ENCODE measurements at regions not wholly inside any gene's neighbourhood (a gene's known extent, or its start where the extent isn't known, plus 50 kb on each side); places are given as distances from the start of the nearest gene placed in this dataset.

DNA sequence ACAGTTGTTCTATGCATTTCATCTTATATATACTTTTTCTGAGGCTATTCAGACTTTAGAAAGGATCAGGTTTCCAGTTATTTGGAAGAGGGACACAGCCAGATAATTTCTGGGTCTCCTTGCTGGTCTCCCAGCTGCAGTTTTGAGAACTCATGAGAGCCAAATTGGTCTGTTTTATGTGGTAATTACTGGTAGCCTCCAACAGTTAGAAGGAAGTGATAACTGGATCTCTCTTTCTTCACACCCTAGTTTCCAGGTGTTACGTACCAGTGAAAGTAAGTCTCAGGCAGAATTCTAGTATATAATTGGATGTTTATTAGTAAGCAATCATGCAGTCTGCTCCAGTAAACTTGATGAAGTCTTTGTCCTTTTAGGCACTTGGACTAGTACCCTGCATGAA is 63.2 kb upstream of the RPS23 start:
- Histone ChIP-seq H3K27me3 (replicated peaks; ENCODE audit: insufficient read depth, low read length) (no peaks in the 10 kb centered on the region), H3K79me2 (ENCODE audit: low read length) (no peaks in the 10 kb centered on the region), H3K4me1 (ENCODE audit: low read length) (no peaks in the 10 kb centered on the region), H4K20me1 (ENCODE audit: insufficient read depth, low read length) (no peaks in the 10 kb centered on the region), H3K4me3 (ENCODE audit: low read length) (no peak overlapping the region), H3K9me3 (replicated peaks; ENCODE audit: insufficient read depth, low read length) (no peaks in the 10 kb centered on the region), H2AFZ (ENCODE audit: low read length) (no peak overlapping the region), H3K9ac (ENCODE audit: low read length) (no peak overlapping the region), H3K27ac (ENCODE audit: low read length) (no peak overlapping the region), H3K36me3 (replicated peaks; ENCODE audit: insufficient read depth, low read length) (no peaks in the 10 kb centered on the region), H3K4me2 (ENCODE audit: low read depth, low read length) (no peak overlapping the region), H3K9me2 (replicated peaks; ENCODE audit: insufficient read depth, low read length) (no peaks in the 10 kb centered on the region), H3F3A (ENCODE audit: insufficient read depth, low read length) (no peaks in the 10 kb centered on the region)
- no peak for DNase-seq
- TF ChIP-seq EZH2 (optimal IDR thresholded peaks at IDR 0.05; ENCODE audit: low read depth, low read length) (no peak), EZH2phosphoT487 (IDR thresholded peaks at IDR 0.05; ENCODE audit: low read length) (no peak)
- TF ChIP-seq, protein P1, sequence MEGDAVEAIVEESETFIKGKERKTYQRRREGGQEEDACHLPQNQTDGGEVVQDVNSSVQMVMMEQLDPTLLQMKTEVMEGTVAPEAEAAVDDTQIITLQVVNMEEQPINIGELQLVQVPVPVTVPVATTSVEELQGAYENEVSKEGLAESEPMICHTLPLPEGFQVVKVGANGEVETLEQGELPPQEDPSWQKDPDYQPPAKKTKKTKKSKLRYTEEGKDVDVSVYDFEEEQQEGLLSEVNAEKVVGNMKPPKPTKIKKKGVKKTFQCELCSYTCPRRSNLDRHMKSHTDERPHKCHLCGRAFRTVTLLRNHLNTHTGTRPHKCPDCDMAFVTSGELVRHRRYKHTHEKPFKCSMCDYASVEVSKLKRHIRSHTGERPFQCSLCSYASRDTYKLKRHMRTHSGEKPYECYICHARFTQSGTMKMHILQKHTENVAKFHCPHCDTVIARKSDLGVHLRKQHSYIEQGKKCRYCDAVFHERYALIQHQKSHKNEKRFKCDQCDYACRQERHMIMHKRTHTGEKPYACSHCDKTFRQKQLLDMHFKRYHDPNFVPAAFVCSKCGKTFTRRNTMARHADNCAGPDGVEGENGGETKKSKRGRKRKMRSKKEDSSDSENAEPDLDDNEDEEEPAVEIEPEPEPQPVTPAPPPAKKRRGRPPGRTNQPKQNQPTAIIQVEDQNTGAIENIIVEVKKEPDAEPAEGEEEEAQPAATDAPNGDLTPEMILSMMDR (IDR thresholded peaks at IDR 0.05; ENCODE audit: low read length) = no peak

DNA sequence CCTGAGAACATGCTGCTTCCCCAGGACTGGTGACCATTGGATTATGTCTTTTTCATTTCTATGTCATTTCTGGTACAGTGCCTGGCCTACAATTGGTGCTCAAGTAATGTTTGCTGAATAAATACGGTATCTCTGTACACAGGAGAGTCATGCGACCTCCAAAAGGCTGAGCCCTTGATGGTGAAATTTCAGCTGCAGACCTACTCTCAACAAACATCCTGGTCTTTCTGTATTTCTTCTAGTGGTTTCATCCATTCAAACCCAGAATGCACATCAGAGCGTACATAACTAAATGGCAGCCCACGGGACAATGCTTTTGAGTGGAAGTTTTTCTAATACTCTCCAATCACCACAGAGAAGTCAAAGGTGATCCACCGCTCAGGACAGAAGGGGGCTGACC is 62.6 kb upstream of the RPS23 start:
- Histone ChIP-seq H3K4me2 (ENCODE audit: low read depth, low read length) (no peak overlapping the region), H3K36me3 (replicated peaks; ENCODE audit: insufficient read depth, low read length) (no peaks in the 10 kb centered on the region), H3K27me3 (replicated peaks; ENCODE audit: insufficient read depth, low read length) (no peaks in the 10 kb centered on the region), H3K9ac (ENCODE audit: low read length) (no peak overlapping the region), H3K9me2 (replicated peaks; ENCODE audit: insufficient read depth, low read length) (no peaks in the 10 kb centered on the region), H3K79me2 (ENCODE audit: low read length) (no peaks in the 10 kb centered on the region), H4K20me1 (ENCODE audit: insufficient read depth, low read length) (no peaks in the 10 kb centered on the region), H3K4me3 (ENCODE audit: low read length) (no peak overlapping the region), H2AFZ (ENCODE audit: low read length) (no peak overlapping the region), H3K4me1 (ENCODE audit: low read length) (no peaks in the 10 kb centered on the region), H3K27ac (ENCODE audit: low read length) (no peak overlapping the region), H3K9me3 (replicated peaks; ENCODE audit: insufficient read depth, low read length) (no peaks in the 10 kb centered on the region), H3F3A (ENCODE audit: insufficient read depth, low read length) (no peaks in the 10 kb centered on the region)
- TF ChIP-seq EZH2 (optimal IDR thresholded peaks at IDR 0.05; ENCODE audit: low read depth, low read length) (no peak), EZH2phosphoT487 (IDR thresholded peaks at IDR 0.05; ENCODE audit: low read length) (no peak)
- TF ChIP-seq, protein P1 (IDR thresholded peaks at IDR 0.05; ENCODE audit: low read length) = no peak
- DNase-seq = no peak

DNA sequence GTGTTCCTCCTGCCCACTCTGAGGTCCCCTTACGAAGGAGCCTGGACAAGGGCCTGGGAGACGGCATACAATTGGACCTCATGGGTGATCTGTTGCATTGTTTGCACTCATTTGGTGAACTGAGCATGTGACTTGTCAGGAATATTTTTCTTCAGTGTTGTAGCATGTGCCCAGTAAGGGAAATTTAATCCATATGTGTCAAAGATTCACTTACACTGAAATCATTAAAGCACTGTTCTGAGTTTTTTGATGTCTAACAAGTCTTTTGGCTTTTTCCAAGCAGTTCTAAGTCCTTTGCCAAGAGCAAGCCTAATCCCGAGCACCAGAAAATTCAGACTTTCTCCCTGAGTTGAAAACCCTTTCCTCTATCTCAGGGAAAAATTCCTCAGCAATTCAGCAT is 61.6 kb upstream of the RPS23 start:
- Histone ChIP-seq H3K4me3 (ENCODE audit: low read length) (no peak overlapping the region), H3K9me3 (replicated peaks; ENCODE audit: insufficient read depth, low read length) (no peaks in the 10 kb centered on the region), H3K9ac (ENCODE audit: low read length) (no peak overlapping the region), H3K4me1 (ENCODE audit: low read length) (no peaks in the 10 kb centered on the region), H3F3A (ENCODE audit: insufficient read depth, low read length) (no peaks in the 10 kb centered on the region), H4K20me1 (ENCODE audit: insufficient read depth, low read length) (no peaks in the 10 kb centered on the region), H3K4me2 (ENCODE audit: low read depth, low read length) (no peak overlapping the region), H3K27ac (ENCODE audit: low read length) (no peak overlapping the region), H3K36me3 (replicated peaks; ENCODE audit: insufficient read depth, low read length) (no peaks in the 10 kb centered on the region), H2AFZ (ENCODE audit: low read length) (no peak overlapping the region), H3K9me2 (replicated peaks; ENCODE audit: insufficient read depth, low read length) (no peaks in the 10 kb centered on the region), H3K27me3 (replicated peaks; ENCODE audit: insufficient read depth, low read length) (no peaks in the 10 kb centered on the region), H3K79me2 (ENCODE audit: low read length) (no peaks in the 10 kb centered on the region)
- no peak for DNase-seq
- TF ChIP-seq EZH2phosphoT487 (IDR thresholded peaks at IDR 0.05; ENCODE audit: low read length) (no peak), EZH2 (optimal IDR thresholded peaks at IDR 0.05; ENCODE audit: low read depth, low read length) (no peak)
- TF ChIP-seq, protein P1 (IDR thresholded peaks at IDR 0.05; ENCODE audit: low read length) = no peak

Measured in MM.1S (cell line).